Upper lobe of right lung (tissue), 1 donor: ENCODE measurements at regions not wholly inside any gene's neighbourhood (a gene's known extent, or its start where the extent isn't known, plus 50 kb on each side); places are given as distances from the start of the nearest gene placed in this dataset.
"Not testable (repeated sequence)": the region's sequence is repeated elsewhere in the genome, so short reads cannot be mapped to it uniquely, and the experiment has no call there.

ENCODE experiments used
- ATAC-seq: fragments of 200-7000 bp; cut with Tn5 transposase; one replicate; pipeline ENCODE4 v1.9.1; 2020; ENCODE audit warnings: mild to moderate bottlenecking, moderate library complexity
- DNase-seq: peaks from one replicate; pipeline ENCODE4 v3.0.0-alpha.2; 2020
- H3K27ac ChIP-seq: fragments of 200-600 bp; one replicate; pipeline ENCODE4 v1.8.0; 2022
- H3K27me3 ChIP-seq: fragments of 200-600 bp; one replicate; pipeline ENCODE4 v1.8.0; 2022; ENCODE audit warnings: mild to moderate bottlenecking
- H3K36me3 ChIP-seq: fragments of 200-600 bp; one replicate; pipeline ENCODE4 v1.8.0; 2022
- H3K4me1 ChIP-seq: fragments of 200-600 bp; one replicate; pipeline ENCODE4 v1.8.0; 2022
- H3K4me3 ChIP-seq: fragments of 200-600 bp; one replicate; pipeline ENCODE4 v1.8.0; 2022; ENCODE audit warnings: mild to moderate bottlenecking
- H3K9me3 ChIP-seq: fragments of 200-600 bp; one replicate; pipeline ENCODE4 v1.8.0; 2022
- CTCF ChIP-seq: fragments of 200-600 bp; IDR thresholded peaks from one replicate; pipeline ENCODE4 v1.8.0; 2022; ENCODE audit warnings: antibody characterized with exemption
- intact Hi-C: fragments of 100-400 bp; cut with DNase I; formaldehyde crosslinking; loops from one replicate; pipeline ENCODE4 v1.11.0; 2022
- donor health status: DM: no; HTN: yes; CAD: no; lungs with severe emphysema.

- H3K4me3 ChIP-seq, DNase-seq, H3K27ac ChIP-seq, H3K27me3 ChIP-seq, H3K36me3 ChIP-seq, H3K9me3 ChIP-seq, intact Hi-C loops, ATAC-seq, H3K4me1 ChIP-seq: not testable (repeated sequence)
Measured at GRCh38 chr4:68720723-68721122, 50.3 kb upstream of the UGT2B15 start.

GRCh38 chr4:68724426-68724825 lies 54.0 kb upstream of the UGT2B15 start:
- intact Hi-C loops, result no loop called here
- no peak for TF ChIP-seq CTCF

GRCh38 chr4:68724922-68725321 lies 54.5 kb upstream of the UGT2B15 start:
- no peak for DNase-seq
- no peaks in the 10 kb centered on the region for H3K9me3 ChIP-seq
- TF ChIP-seq CTCF, result no peak
- H3K4me1 ChIP-seq, result no peaks in the 10 kb centered on the region
- no peak overlapping the region for H3K4me3 ChIP-seq
- H3K27ac ChIP-seq, result no peak overlapping the region
- H3K27me3 ChIP-seq, result no peaks in the 10 kb centered on the region
- no peaks in the 10 kb centered on the region for H3K36me3 ChIP-seq
- peak; percentile 25 for ATAC-seq
- intact Hi-C loops, result no loop called here

More at GRCh38 chr4:68724426-68724825, 54.0 kb upstream of the UGT2B15 start:
- H3K4me1 ChIP-seq, result no peaks in the 10 kb centered on the region
- no peak overlapping the region for H3K27ac ChIP-seq
- H3K36me3 ChIP-seq, result no peaks in the 10 kb centered on the region
- ATAC-seq, result peak; percentile 26
- H3K27me3 ChIP-seq, result no peaks in the 10 kb centered on the region
- no peaks in the 10 kb centered on the region for H3K9me3 ChIP-seq
- DNase-seq, result no peak
- H3K4me3 ChIP-seq, result no peak overlapping the region

GRCh38 chr4:68732653-68733466 lies 62.4 kb upstream of the UGT2B15 start:
- DNase-seq (no peak), ATAC-seq (peak; percentile 82)
- no peak for TF ChIP-seq CTCF

GRCh38 chr4:68734095-68734494 lies 63.6 kb upstream of the UGT2B15 start:
- intact Hi-C loops, result no loop called here
- Histone ChIP-seq H3K4me1 (no peaks in the 10 kb centered on the region), H3K4me3 (no peak overlapping the region), H3K27me3 (no peaks in the 10 kb centered on the region), H3K27ac (no peak overlapping the region), H3K36me3 (no peaks in the 10 kb centered on the region), H3K9me3 (no peaks in the 10 kb centered on the region)
- no peak for TF ChIP-seq CTCF
- DNase-seq, result no peak
- no peak for ATAC-seq

More at GRCh38 chr4:68732653-68733466, 62.4 kb upstream of the UGT2B15 start:
- intact Hi-C loops, result no loop called here
- H3K4me3 ChIP-seq, result no peak overlapping the region
- no peaks in the 10 kb centered on the region for H3K4me1 ChIP-seq
- no peak overlapping the region for H3K27ac ChIP-seq
- H3K36me3 ChIP-seq, result no peaks in the 10 kb centered on the region
- H3K9me3 ChIP-seq, result no peaks in the 10 kb centered on the region
- H3K27me3 ChIP-seq, result no peaks in the 10 kb centered on the region

GRCh38 chr4:68735106-68735505 lies 64.7 kb upstream of the UGT2B15 start:
- ATAC-seq, result no peak
- no peak for TF ChIP-seq CTCF
- Histone ChIP-seq H3K27me3 (no peaks in the 10 kb centered on the region), H3K4me1 (no peaks in the 10 kb centered on the region), H3K36me3 (no peaks in the 10 kb centered on the region), H3K4me3 (no peak overlapping the region), H3K9me3 (no peaks in the 10 kb centered on the region), H3K27ac (no peak overlapping the region)
- DNase-seq, result no peak
- intact Hi-C loops, result no loop called here
